NCI-H2081 (cell line): ENCODE measurements at regions not wholly inside any gene's neighbourhood (a gene's known extent, or its start where the extent isn't known, plus 50 kb on each side); places are given as distances from the start of the nearest gene placed in this dataset.

ENCODE experiments used
- DNase-seq, 2 experiments: peaks; one replicate each; lab custom pipeline; 2025; lab: John Stamatoyannopoulos, UW

- DNase-seq: no peak
Observed at GRCh38 chr1:34655875-34656240, 99.0 kb upstream of the GJB5 start.

GRCh38 chr1:34656299-34656698 is 98.5 kb upstream of the GJB5 start:
- DNase-seq: no peak

GRCh38 chr1:34656731-34657130 is 98.1 kb upstream of the GJB5 start:
- no peak for DNase-seq

GRCh38 chr1:34657266-34657665 is 97.6 kb upstream of the GJB5 start:
- no peak for DNase-seq

- no peak for DNase-seq
Observed at GRCh38 chr1:34657849-34658248, 97.0 kb upstream of the GJB5 start.

GRCh38 chr1:34663031-34663430 is 91.8 kb upstream of the GJB5 start:
- no peak for DNase-seq

- DNase-seq: no peak
Observed at GRCh38 chr1:34668063-34668462, 86.8 kb upstream of the GJB5 start.

- no peak for DNase-seq
Observed at GRCh38 chr1:34670982-34671381, 83.9 kb upstream of the GJB5 start.

GRCh38 chr1:34671887-34672286 is 83.0 kb upstream of the GJB5 start:
- DNase-seq: no peak

- peak; percentile 64 for DNase-seq
Observed at GRCh38 chr1:34681480-34682451, 73.1 kb upstream of the GJB5 start.

- no peak for DNase-seq
Observed at GRCh38 chr1:34682452-34683223, 72.2 kb upstream of the GJB5 start.

GRCh38 chr1:34683616-34684015 is 71.2 kb upstream of the GJB5 start:
- no peak for DNase-seq

GRCh38 chr1:34684266-34684665 is 70.6 kb upstream of the GJB5 start:
- peak in 1 of 2 experiments; percentile 18 for DNase-seq

GRCh38 chr1:34685225-34685624 is 69.6 kb upstream of the GJB5 start:
- no peak for DNase-seq

- no peak for DNase-seq
Observed at GRCh38 chr1:34686531-34686930, 68.3 kb upstream of the GJB5 start.

GRCh38 chr1:34688006-34688741 is 66.7 kb upstream of the GJB5 start:
- no peak for DNase-seq

GRCh38 chr1:34690269-34690668 is 64.6 kb upstream of the GJB5 start:
- no peak for DNase-seq

- DNase-seq: no peak
Observed at GRCh38 chr1:34693081-34693480, 61.8 kb upstream of the GJB5 start.

- DNase-seq: no peak
Observed at GRCh38 chr1:34694383-34694782, 60.5 kb upstream of the GJB5 start.

- DNase-seq: peak; percentile 14 to 39
Observed at GRCh38 chr1:34695580-34695979, 59.3 kb upstream of the GJB5 start.

- no peak for DNase-seq
Observed at GRCh38 chr1:34696230-34696629, 58.6 kb upstream of the GJB5 start.

GRCh38 chr1:34696981-34697380 is 57.9 kb upstream of the GJB5 start:
- peak in 1 of 2 experiments; percentile 14 for DNase-seq
